Coronary artery (tissue), 2 donors: ENCODE measurements at regions not wholly inside any gene's neighbourhood (a gene's known extent, or its start where the extent isn't known, plus 50 kb on each side); places are given as distances from the start of the nearest gene placed in this dataset.
"Not testable (repeated sequence)": the region's sequence is repeated elsewhere in the genome, so short reads cannot be mapped to it uniquely, and the experiment has no call there.

Experiments used
- DNase-seq: peaks from one replicate; pipeline ENCODE4 v3.0.0-alpha.2; 2017; ENCODE audit warnings: low spot score
- H3K27ac ChIP-seq, 2 donors: fragments of 200-600 bp; sonication (generic); one replicate each; pipeline ENCODE4 v1.5.1; 2016 to 2019
- H3K4me3 ChIP-seq: fragments of 200-600 bp; sonication (generic); 2 replicates; pipeline ENCODE4 v1.5.1; 2016; ENCODE audit warnings: mild to moderate bottlenecking, moderate library complexity
- CTCF ChIP-seq: fragments of 200-600 bp; sonication (generic); IDR thresholded peaks from one replicate; pipeline ENCODE4 v1.5.1; 2019; ENCODE audit warnings: antibody characterized with exemption

- H3K27ac ChIP-seq = no peak overlapping the region
- no peak for TF ChIP-seq CTCF
- no peak overlapping the region for H3K4me3 ChIP-seq
- no peak for DNase-seq
These were observed 314.9 kb downstream of the MIAT start for GRCh38 chr22:26972286-26972685.

GRCh38 chr22:26972915-26973314, 315.5 kb downstream of the MIAT start:
- H3K27ac ChIP-seq, DNase-seq, H3K4me3 ChIP-seq: not testable (repeated sequence)

GRCh38 chr22:26974034-26974433, 316.6 kb downstream of the MIAT start:
- Histone ChIP-seq H3K27ac (no peak overlapping the region), H3K4me3 (no peak overlapping the region)
- DNase-seq = no peak
- TF ChIP-seq CTCF = no peak

- DNase-seq = no peak
- Histone ChIP-seq H3K27ac (no peak overlapping the region), H3K4me3 (no peak overlapping the region)
- TF ChIP-seq CTCF = no peak
These were observed 317.8 kb downstream of the MIAT start for GRCh38 chr22:26974914-26975803.

GRCh38 chr22:26975865-26976264, 318.5 kb downstream of the MIAT start:
- no peak overlapping the region for H3K27ac ChIP-seq
- no peak for DNase-seq
- no peak overlapping the region for H3K4me3 ChIP-seq
- no peak for TF ChIP-seq CTCF

GRCh38 chr22:26977741-26978376, 320.5 kb downstream of the MIAT start:
- no peak overlapping the region for H3K27ac ChIP-seq
- H3K4me3 ChIP-seq = no peak overlapping the region
- DNase-seq = no peak
- TF ChIP-seq CTCF = no peak

GRCh38 chr22:26979294-26979693, 321.9 kb downstream of the MIAT start:
- H3K27ac ChIP-seq = no peak overlapping the region
- no peak for DNase-seq
- H3K4me3 ChIP-seq = no peak overlapping the region
- TF ChIP-seq CTCF = no peak
